ENCODE measurements at regions not wholly inside any gene's neighbourhood (a gene's known extent, or its start where the extent isn't known, plus 50 kb on each side); places are given as distances from the start of the nearest gene placed in this dataset.

- no peaks in the 10 kb centered on the region for H3K79me2 ChIP-seq (ENCODE audit: control insufficient read depth in 1 of 2, insufficient read depth in 2 of 2, low read length in 2 of 2)
- H3K4me3 ChIP-seq (ENCODE audit: extremely low read depth in 1 of 4, insufficient read depth in 2 of 4, low read depth in 3 of 4, low read length in 4 of 4), result no peak overlapping the region
- no peak overlapping the region for H3K4me2 ChIP-seq (ENCODE audit: insufficient read depth in 1 of 2, low read depth in 2 of 2, low read length in 2 of 2)
- no peak overlapping the region for H2BK5ac ChIP-seq (ENCODE audit: low read depth, low read length)
- no peak overlapping the region for H3K27ac ChIP-seq (ENCODE audit: low read depth, low read length)
- no peak overlapping the region for H3K14ac ChIP-seq (ENCODE audit: insufficient read length)
- H2BK120ac ChIP-seq (replicated peaks; ENCODE audit: low read depth, low read length), result no peak overlapping the region
- H2BK20ac ChIP-seq (ENCODE audit: low read length), result no peak overlapping the region
- H3K56ac ChIP-seq (replicated peaks; ENCODE audit: insufficient read length, low read depth, low read length), result no peak overlapping the region
- H2AFZ ChIP-seq (ENCODE audit: low read length), result no peak overlapping the region
- no peak overlapping the region for H3K9ac ChIP-seq (replicated peaks in 1 of 4; ENCODE audit: extremely low read depth in 1 of 4, low read depth in 3 of 4, low read length in 3 of 4)
- ChIA-PET POLR2A (ENCODE audit: partially characterized antibody) (no interaction called here), CTCF (ENCODE audit: partially characterized antibody) (interaction anchor here (1.2 to 2.1 kb wide), 3 partner anchors 17 to 261 kb away, joined by 3 to 6 read pairs (median 3); no protein-coding TSS in a partner anchor)
- no peak overlapping the region for H4K5ac ChIP-seq (ENCODE audit: insufficient read length, low read depth, low read length)
- H3K36me3 ChIP-seq (ENCODE audit: control insufficient read depth in 2 of 4, insufficient read depth in 4 of 4, low read length in 3 of 4), result no peaks in the 10 kb centered on the region
- H3K79me1 ChIP-seq (ENCODE audit: low read depth, low read length), result no peaks in the 10 kb centered on the region
- 90% methylated on average over 9 of the region's 9 CpGs; no CpG with 5 or more reads in 1 of the 2 experiments for WGBS, 2 experiments (ENCODE audit: extremely low coverage in 1 of 2, insufficient coverage in 1 of 2, insufficient read length in 1 of 2, insufficient replicate concordance in 2 of 2, low coverage in 1 of 2, low lambda C conversion rate in 2 of 2, missing lambda C conversion rate in 1 of 2)
- no peaks in the 10 kb centered on the region for H3K9me3 ChIP-seq (ENCODE audit: insufficient read depth in 2 of 2, low read depth in 1 of 2, low read length in 1 of 2)
- H4K91ac ChIP-seq (replicated peaks; ENCODE audit: insufficient read length, low read length), result no peak overlapping the region
- no peak overlapping the region for H2BK15ac ChIP-seq (ENCODE audit: low read length)
- H2BK12ac ChIP-seq (ENCODE audit: low read depth, low read length), result no peak overlapping the region
- no peaks in the 10 kb centered on the region for H3K23me2 ChIP-seq (ENCODE audit: low read depth, low read length)
- no peaks in the 10 kb centered on the region for H3K27me3 ChIP-seq (replicated peaks in 1 of 4; ENCODE audit: control insufficient read depth in 3 of 4, extremely low read depth in 1 of 4, insufficient read depth in 3 of 4, low read length in 3 of 4)
- H3K4me1 ChIP-seq (replicated peaks in 1 of 4; ENCODE audit: control insufficient read depth in 3 of 4, insufficient read depth in 4 of 4, low read length in 3 of 4), result no peaks in the 10 kb centered on the region
- FAIRE-seq (no peak), DNase-seq (ENCODE audit: low read depth in 1 of 2, low spot score in 2 of 2) (no peak)
- no peak overlapping the region for H4K8ac ChIP-seq (ENCODE audit: extremely low read depth, insufficient read depth, low read length)
- TF ChIP-seq BCL11A (IDR thresholded peaks at IDR 0.05; ENCODE audit: low read depth in 2 of 2, low read length in 2 of 2) (no peak), SUZ12 (IDR thresholded peaks at IDR 0.05; ENCODE audit: low read length) (no peak), NRF1 (IDR thresholded peaks at IDR 0.05; ENCODE audit: low read depth, low read length) (no peak), MAX (IDR thresholded peaks at IDR 0.05) (no peak), JUND (IDR thresholded peaks at IDR 0.05; ENCODE audit: low read length) (no peak)
- H2AK5ac ChIP-seq (ENCODE audit: low read depth, low read length), result no peak overlapping the region
- no peak overlapping the region for H3K23ac ChIP-seq (ENCODE audit: insufficient read length)
- H3K4ac ChIP-seq (replicated peaks; ENCODE audit: insufficient read length, low read depth, low read length), result no peak overlapping the region
- no peaks in the 10 kb centered on the region for H4K20me1 ChIP-seq (replicated peaks in 1 of 2; ENCODE audit: control insufficient read depth in 1 of 2, insufficient read depth in 2 of 2, low read length in 2 of 2)
- H3K18ac ChIP-seq (ENCODE audit: extremely low read depth, low read length), result no peak overlapping the region
Observed at GRCh38 chr4:81722290-81722851, 250.7 kb upstream of the RASGEF1B start.

Measured in H1 (cell line).